H9 (cell line): ENCODE measurements at regions not wholly inside any gene's neighbourhood (a gene's known extent, or its start where the extent isn't known, plus 50 kb on each side); places are given as distances from the start of the nearest gene placed in this dataset.

Source experiments
- DNase-seq: peaks from one replicate; pipeline ENCODE4 v3.0.0-alpha.2; 2017
- H2AFZ ChIP-seq: one replicate; pipeline ENCODE4 v1.6.1; 2013; ENCODE audit warnings: mild to moderate bottlenecking, low read length, control low read depth, moderate library complexity
- H2AK5ac ChIP-seq: 2 replicates; pipeline ENCODE4 v1.6.1; 2013; ENCODE audit warnings: low read length, control low read depth, mixed read lengths; ENCODE audit not compliant: insufficient read length
- H2BK120ac ChIP-seq: one replicate; pipeline ENCODE4 v1.6.1; 2013; ENCODE audit warnings: low read depth, mild to moderate bottlenecking, low read length, control low read depth, inconsistent platforms; ENCODE audit not compliant: poor library complexity, severe bottlenecking
- H2BK12ac ChIP-seq: 2 replicates; pipeline ENCODE4 v1.6.1; 2013; ENCODE audit warnings: low read length, control low read depth, mixed read lengths, low read depth; ENCODE audit not compliant: insufficient read length
- H2BK15ac ChIP-seq: 2 replicates; pipeline ENCODE4 v1.6.1; 2013; ENCODE audit warnings: low read depth, low read length, control low read depth
- H2BK20ac ChIP-seq: one replicate; pipeline ENCODE4 v1.6.1; 2013; ENCODE audit warnings: low read depth, mild to moderate bottlenecking, low read length, control low read depth, inconsistent platforms; ENCODE audit not compliant: poor library complexity, severe bottlenecking
- H2BK5ac ChIP-seq: 2 replicates; pipeline ENCODE4 v1.6.1; 2013; ENCODE audit warnings: low read length, control low read depth, mixed read lengths; ENCODE audit not compliant: insufficient read length
- H3K14ac ChIP-seq: 2 replicates; pipeline ENCODE4 v1.6.1; 2013; ENCODE audit warnings: low read length, control low read depth; ENCODE audit not compliant: insufficient read depth
- H3K18ac ChIP-seq: 2 replicates; pipeline ENCODE4 v1.6.1; 2013; ENCODE audit warnings: low read depth, mild to moderate bottlenecking, mixed read lengths, low read length, control low read depth; ENCODE audit not compliant: insufficient read length
- H3K23ac ChIP-seq: 2 replicates; pipeline ENCODE4 v1.6.1; 2013; ENCODE audit warnings: low read length, control low read depth, mixed read lengths, low read depth; ENCODE audit not compliant: insufficient read length
- H3K23me2 ChIP-seq: 2 replicates; pipeline ENCODE4 v1.6.1; 2013; ENCODE audit warnings: low read depth, mild to moderate bottlenecking, mixed read lengths, low read length, control low read depth; ENCODE audit not compliant: insufficient read length, poor library complexity, severe bottlenecking
- H3K27ac ChIP-seq: 2 replicates; pipeline ENCODE4 v1.5.1; 2013; ENCODE audit warnings: low read length, control low read depth, mixed read lengths, low read depth; ENCODE audit not compliant: insufficient read length
- H3K27me3 ChIP-seq: 2 replicates; pipeline ENCODE4 v1.6.1; 2013; ENCODE audit warnings: low read length, control low read depth, inconsistent platforms; ENCODE audit not compliant: insufficient read depth
- H3K4ac ChIP-seq: 2 replicates; pipeline ENCODE4 v1.6.1; 2013; ENCODE audit warnings: low read depth, mild to moderate bottlenecking, control low read depth, inconsistent platforms, low read length, moderate library complexity
- H3K4me1 ChIP-seq: 2 replicates; pipeline ENCODE4 v1.6.1; 2013; ENCODE audit warnings: low read length, control low read depth, inconsistent platforms; ENCODE audit not compliant: insufficient read depth
- H3K4me2 ChIP-seq: 2 replicates; pipeline ENCODE4 v1.6.1; 2013; ENCODE audit warnings: low read length, control low read depth, mixed read lengths; ENCODE audit not compliant: insufficient read length, insufficient read depth
- H3K56ac ChIP-seq: 2 replicates; pipeline ENCODE4 v1.6.1; 2013; ENCODE audit warnings: low read depth, mild to moderate bottlenecking, mixed read lengths, low read length, control low read depth; ENCODE audit not compliant: insufficient read length
- H3K79me1 ChIP-seq: 2 replicates; pipeline ENCODE4 v1.6.1; 2013; ENCODE audit warnings: low read depth, mild to moderate bottlenecking, moderate library complexity, low read length, control low read depth, inconsistent platforms; ENCODE audit not compliant: insufficient read depth, poor library complexity, severe bottlenecking
- H3K79me2 ChIP-seq: 2 replicates; pipeline ENCODE4 v1.6.1; 2013; ENCODE audit warnings: low read length, control low read depth, inconsistent platforms; ENCODE audit not compliant: insufficient read depth
- H3K9ac ChIP-seq: 2 replicates; pipeline ENCODE4 v1.6.1; 2013; ENCODE audit warnings: low read length, control low read depth, mixed read lengths; ENCODE audit not compliant: insufficient read length; ENCODE audit errors: extremely low read depth
- H3K9me3 ChIP-seq: one replicate; pipeline ENCODE4 v1.6.1; 2013; ENCODE audit warnings: low read depth, low read length, inconsistent platforms; ENCODE audit not compliant: control insufficient read depth
- H3T11ph ChIP-seq: one replicate; pipeline ENCODE4 v1.6.1; 2013; ENCODE audit warnings: mild to moderate bottlenecking, low read length, control low read depth, inconsistent platforms
- H4K20me1 ChIP-seq: one replicate; pipeline ENCODE4 v1.6.1; 2013; ENCODE audit not compliant: control insufficient read depth, insufficient read length, insufficient read depth
- H4K5ac ChIP-seq: 2 replicates; pipeline ENCODE4 v1.6.1; 2013; ENCODE audit warnings: low read depth, mild to moderate bottlenecking, mixed read lengths, low read length, control low read depth; ENCODE audit not compliant: insufficient read length
- H4K8ac ChIP-seq: replicated peaks from 2 replicates; pipeline ENCODE4 v1.6.1; 2013; ENCODE audit warnings: low read length, control low read depth, mixed read lengths, low read depth; ENCODE audit not compliant: insufficient read length
- H4K91ac ChIP-seq: 2 replicates; pipeline ENCODE4 v1.6.1; 2013; ENCODE audit warnings: low read depth, mild to moderate bottlenecking, moderate library complexity, mixed read lengths, low read length, control low read depth; ENCODE audit not compliant: insufficient read length
- H3K27ac Mint-ChIP-seq, 3 experiments: 2 replicates in 2 of 3; 3 replicates in 1 of 3; pipeline ENCODE4 v1.8.0; 2020 to 2021; ENCODE audit warnings: mixed read lengths in 3 of 3, mild to moderate bottlenecking in 1 of 3, moderate library complexity in 1 of 3
- H3K27me3 Mint-ChIP-seq: 2 replicates; pipeline ENCODE4 v1.8.0; 2021; ENCODE audit warnings: low read depth, mild to moderate bottlenecking, moderate library complexity, mixed read lengths
- H3K36me3 Mint-ChIP-seq, 3 experiments: 2 replicates in 2 of 3; 3 replicates in 1 of 3; pipeline ENCODE4 v1.8.0; 2020 to 2021; ENCODE audit warnings: low read depth in 3 of 3, mixed read lengths in 3 of 3; ENCODE audit not compliant: insufficient read depth in 1 of 3
- H3K4me1 Mint-ChIP-seq, 2 experiments: 2 replicates each; pipeline ENCODE4 v1.8.0; 2020; ENCODE audit warnings: mixed read lengths in 2 of 2
- H3K4me3 Mint-ChIP-seq, 2 experiments: 2 replicates in 1 of 2; 3 replicates in 1 of 2; pipeline ENCODE4 v1.8.0; 2020 to 2021; ENCODE audit warnings: mild to moderate bottlenecking in 2 of 2, mixed read lengths in 2 of 2, moderate library complexity in 1 of 2
- H3K9me3 Mint-ChIP-seq, 2 experiments: 2 replicates in 1 of 2; 3 replicates in 1 of 2; pipeline ENCODE4 v1.8.0; 2020; ENCODE audit warnings: mild to moderate bottlenecking in 2 of 2, mixed read lengths in 2 of 2, moderate library complexity in 1 of 2
- CTCF ChIP-seq: fragments of 200-600 bp; sonication (generic); conservative IDR thresholded peaks from 3 replicates; pipeline ENCODE4 v1.8.0; 2021; ENCODE audit warnings: antibody characterized with exemption, mild to moderate bottlenecking
- WGBS: extraction: QIAGEN DNeasy Blood & Tissue Kit; methylation state at CpG from one replicate; pipeline ENCODE4 v1.1.7; 2013; ENCODE audit warnings: missing lambda C conversion rate, low lambda C conversion rate, mixed read lengths; ENCODE audit not compliant: insufficient read length; ENCODE audit errors: extremely low coverage; 5-methylcytosine and 5-hydroxymethylcytosine counted together

GRCh38 chr15:96867992-96868391 lies 537.5 kb downstream of the NR2F2 start:
- Histone ChIP-seq H3K9ac (no peak overlapping the region), H3K9me3 (no peaks in the 10 kb centered on the region), H3K27me3 (no peaks in the 10 kb centered on the region), H4K8ac (no peak overlapping the region), H3K27ac (no peak overlapping the region), H3K18ac (no peak overlapping the region), H3K4ac (no peak overlapping the region), H2BK5ac (no peak overlapping the region), H2AK5ac (no peak overlapping the region), H3K23ac (no peak overlapping the region), H2BK15ac (no peak overlapping the region), H2BK12ac (no peak overlapping the region), H3K79me2 (no peaks in the 10 kb centered on the region), H2BK120ac (no peak overlapping the region), H2BK20ac (no peak overlapping the region), H4K20me1 (no peaks in the 10 kb centered on the region), H4K91ac (no peak overlapping the region), H3T11ph (no peak overlapping the region), H4K5ac (no peak overlapping the region), H3K79me1 (no peaks in the 10 kb centered on the region), H3K56ac (no peak overlapping the region), H3K14ac (no peak overlapping the region), H3K23me2 (no peaks in the 10 kb centered on the region), H2AFZ (no peak overlapping the region), H3K4me1 (peaks cover 2% of the 10 kb centered on the region; the same call in 1 of the 2 replicates), H3K4me2 (no peak overlapping the region)
- no peak overlapping the region for H3K4me3 Mint-ChIP-seq
- WGBS: no CpG with 5 or more reads among the region's 8 CpGs
- peaks cover 16 to 30% of the 10 kb centered on the region in 2 experiments for H3K4me1 Mint-ChIP-seq
- no peak for TF ChIP-seq CTCF
- H3K27me3 Mint-ChIP-seq: peaks cover 2% of the 10 kb centered on the region
- H3K36me3 Mint-ChIP-seq: peaks cover 0 to 4% (median 4%) of the 10 kb centered on the region in 3 experiments; a peak in 4 of 7 replicates
- H3K9me3 Mint-ChIP-seq: peaks cover 14 to 17% of the 10 kb centered on the region in 2 experiments; a peak in 4 of 5 replicates
- H3K27ac Mint-ChIP-seq: no peak overlapping the region
- DNase-seq: peak; percentile 69
